ENCODE measurements at regions not wholly inside any gene's neighbourhood (a gene's known extent, or its start where the extent isn't known, plus 50 kb on each side); places are given as distances from the start of the nearest gene placed in this dataset.

DNA sequence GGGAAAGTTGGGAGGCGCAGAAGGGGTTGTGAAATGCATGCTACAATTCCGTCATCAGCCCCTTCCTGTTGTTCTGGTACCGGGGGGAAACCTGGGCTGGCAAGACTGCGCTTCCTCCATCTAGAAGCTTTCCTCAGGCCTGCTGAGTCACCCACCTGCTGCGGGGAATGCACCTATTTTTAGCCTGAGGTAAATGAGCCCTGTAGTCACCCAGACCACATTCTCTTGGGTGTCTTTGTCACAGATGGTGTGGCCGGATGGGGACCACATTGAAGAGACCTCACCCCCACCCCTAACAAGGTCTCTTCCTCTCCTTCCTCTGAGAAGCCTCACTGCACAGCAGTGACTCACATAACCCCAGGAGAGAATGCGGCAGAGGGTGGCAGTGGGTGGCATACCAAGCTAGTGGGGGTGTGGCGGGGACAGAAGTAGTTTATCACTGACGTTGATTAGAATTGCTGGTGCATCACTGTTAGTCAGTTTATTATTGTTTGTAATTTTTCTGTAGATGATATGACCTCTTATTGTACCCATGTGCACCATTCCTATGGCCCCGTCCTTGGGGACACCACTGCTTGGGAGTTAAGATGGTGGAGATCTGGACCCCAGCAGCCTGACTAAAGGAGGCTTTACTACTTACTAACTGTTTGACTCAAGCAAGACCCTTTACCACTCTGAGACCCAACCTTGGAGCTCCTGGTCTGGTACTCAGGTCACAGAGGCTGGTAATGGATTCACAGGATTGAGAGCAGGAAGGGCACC lies 83.0 kb upstream of the DUSP5 start:
- no peak for DNase-seq (ENCODE audit: low spot score)

DNA sequence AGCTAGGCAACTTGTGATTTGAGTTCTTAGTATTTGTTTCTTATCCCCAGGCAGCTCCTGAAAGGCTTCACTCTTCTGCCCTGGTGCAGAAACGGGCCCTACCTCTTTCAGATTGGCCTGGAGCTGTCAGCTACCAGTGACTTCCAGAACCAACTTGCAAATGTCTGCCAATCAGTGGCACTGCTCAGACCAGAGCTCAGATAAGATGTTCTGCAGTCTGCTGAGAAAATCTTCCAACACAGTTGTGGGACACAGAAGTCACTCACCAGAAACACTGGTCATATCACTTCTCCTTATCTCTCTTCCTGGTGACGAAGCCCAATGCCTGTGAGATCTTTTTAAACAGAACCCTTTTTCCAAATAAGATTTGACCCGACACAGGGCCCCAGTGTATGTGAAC lies 81.9 kb upstream of the DUSP5 start:
- no peak for DNase-seq (ENCODE audit: low spot score)

DNA sequence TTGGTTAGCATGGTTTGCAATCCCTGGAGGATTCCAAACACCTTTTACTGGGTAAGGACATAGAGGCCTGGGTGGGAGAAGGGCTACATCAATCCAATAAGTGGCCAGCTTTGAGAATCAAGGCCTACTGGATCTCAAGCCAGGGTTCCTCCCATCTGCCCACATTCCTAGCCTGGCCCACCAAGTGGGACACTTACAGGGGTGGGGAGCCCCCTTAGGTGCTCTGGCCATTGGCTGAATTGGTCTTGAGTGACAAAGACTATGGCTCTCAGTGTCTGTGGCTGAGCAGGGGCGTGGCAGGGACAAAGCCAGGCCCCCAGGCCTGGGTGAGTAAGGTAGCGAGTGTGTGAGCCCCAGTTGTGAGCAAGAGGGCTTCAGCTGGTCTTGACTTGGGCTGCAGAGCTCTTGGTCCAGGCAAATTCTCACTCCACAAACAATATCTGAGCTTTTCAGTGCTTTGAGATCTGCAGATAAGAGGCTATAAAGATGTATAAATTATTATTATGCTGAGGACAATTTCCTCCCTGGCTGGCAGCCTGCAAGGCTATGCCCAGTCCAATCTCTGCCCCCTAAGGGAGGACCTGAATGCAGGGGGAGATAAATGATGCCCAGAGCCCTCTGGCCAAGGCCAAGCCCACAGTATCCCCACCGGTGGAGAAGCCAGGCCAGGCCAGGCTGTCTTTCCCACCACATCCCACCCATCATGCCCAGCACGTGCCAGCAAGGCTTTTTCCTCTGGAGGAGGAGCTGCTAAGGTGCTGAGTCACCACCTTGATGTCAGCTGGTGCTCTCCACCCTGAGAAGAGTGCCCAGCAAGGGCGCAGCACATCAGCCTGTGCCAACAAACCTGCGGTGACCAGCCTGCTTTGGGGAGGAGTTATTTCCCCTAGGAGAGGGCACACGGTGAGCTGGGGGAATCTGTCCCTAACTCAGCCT lies 80.7 kb upstream of the DUSP5 start:
- DNase-seq (ENCODE audit: low spot score), result no peak

DNA sequence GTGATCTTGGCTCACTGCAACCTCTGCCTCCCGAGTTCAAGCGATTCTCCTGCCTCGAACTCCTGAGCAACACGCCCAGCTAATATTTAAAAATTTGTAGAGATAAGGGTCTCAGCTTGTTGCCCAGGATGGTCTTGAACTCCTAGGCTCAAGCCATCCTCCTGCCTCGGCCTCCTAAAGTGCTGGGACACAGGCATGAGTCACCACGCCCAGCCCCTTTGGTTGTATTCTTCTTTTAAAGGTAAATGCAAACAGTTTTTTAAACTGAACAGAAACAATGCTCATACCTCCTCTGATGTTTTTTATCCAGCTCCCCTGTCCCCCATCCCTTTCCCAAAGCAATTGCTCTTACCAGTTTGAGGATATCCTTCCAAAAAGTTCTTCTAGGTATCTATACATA lies 79.5 kb upstream of the DUSP5 start:
- no peak for DNase-seq (ENCODE audit: low spot score)

DNA sequence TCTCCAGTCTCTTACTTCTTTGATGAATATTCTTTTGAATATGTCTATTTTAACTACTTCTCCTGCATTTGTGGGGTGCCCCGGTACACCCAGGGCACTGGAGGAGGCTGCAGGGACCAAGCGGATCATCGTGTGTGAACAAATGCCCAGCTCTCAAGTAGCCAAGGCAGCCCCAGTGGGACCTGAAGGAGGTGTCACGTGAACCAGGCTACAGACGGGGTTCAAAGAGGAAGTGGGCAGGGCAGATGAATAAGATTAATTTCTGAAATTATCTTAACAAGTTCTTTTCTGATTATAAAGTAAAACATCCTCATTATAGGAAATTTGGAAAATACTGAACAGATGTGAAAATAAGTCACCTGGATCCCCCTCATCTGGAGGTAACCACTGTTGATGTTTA lies 78.4 kb upstream of the DUSP5 start:
- DNase-seq (ENCODE audit: low spot score), result no peak

DNA sequence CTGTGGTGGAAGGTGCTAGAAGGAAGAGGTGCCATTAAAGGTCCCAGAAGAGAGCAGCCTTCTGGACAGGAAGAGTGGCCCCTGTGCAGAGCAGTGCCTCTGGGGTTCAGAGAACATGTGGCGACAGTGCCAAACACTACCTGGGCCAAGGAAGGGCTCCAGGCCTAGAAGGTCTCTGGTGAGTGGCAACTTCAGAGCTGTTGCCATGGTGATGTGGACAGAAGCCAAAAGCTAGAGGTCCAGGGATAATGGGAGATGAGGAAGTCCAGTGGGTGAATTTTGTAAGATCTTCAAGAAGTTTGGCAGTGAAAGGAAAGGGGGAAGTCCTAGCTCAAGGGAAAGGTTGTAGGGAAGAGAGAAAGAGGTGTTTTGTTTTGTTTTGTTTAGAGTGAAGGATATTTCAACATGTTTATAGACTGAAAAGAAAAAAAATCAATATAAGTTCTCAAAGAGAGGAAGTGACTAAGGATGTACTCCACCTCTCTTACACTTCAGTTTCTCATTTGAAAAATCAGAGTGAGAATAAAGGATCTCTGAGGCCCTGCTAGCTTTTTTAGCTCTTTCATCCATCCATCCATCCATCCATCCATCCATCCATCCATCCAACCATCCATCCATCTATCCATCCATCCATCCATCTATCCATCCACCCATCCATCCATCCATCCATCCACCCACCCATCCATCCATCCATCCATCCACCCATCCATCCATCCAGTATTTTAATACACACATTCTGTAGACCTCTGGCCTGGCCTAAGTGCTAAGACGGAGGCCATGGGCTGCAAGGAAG lies 77.1 kb upstream of the DUSP5 start:
- DNase-seq (ENCODE audit: low spot score), result no peak

DNA sequence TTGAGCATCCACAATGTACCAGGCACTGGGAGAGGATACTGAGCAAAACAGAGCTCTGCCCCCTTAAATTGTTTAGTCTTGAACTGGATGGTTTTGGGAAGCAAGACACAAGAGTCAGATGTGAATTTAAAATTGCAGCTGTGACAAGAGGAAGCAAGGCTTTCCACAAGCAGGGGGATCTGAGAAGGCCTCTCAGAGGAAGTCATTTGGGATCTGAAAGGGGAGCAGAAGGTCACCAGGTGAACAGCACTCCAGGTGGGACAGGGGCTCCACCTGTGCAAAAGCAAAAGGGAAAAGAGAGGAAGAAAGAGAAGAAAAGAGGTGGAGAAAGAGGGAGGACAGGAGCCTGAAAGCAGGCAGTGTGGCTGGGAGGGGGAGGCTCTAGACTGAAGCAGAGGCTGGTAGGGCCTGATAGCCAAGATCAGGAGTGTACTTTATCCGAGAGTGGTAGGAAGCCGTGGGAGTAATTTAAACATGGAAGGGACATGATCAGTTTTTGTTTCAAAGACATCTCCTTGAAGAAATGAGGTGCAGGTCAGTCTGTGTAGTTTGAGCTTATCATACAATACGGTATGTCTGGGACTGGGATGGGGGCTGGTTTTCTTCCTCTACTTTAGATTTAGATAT lies 76.1 kb upstream of the DUSP5 start:
- no peak for DNase-seq (ENCODE audit: low spot score)

DNA sequence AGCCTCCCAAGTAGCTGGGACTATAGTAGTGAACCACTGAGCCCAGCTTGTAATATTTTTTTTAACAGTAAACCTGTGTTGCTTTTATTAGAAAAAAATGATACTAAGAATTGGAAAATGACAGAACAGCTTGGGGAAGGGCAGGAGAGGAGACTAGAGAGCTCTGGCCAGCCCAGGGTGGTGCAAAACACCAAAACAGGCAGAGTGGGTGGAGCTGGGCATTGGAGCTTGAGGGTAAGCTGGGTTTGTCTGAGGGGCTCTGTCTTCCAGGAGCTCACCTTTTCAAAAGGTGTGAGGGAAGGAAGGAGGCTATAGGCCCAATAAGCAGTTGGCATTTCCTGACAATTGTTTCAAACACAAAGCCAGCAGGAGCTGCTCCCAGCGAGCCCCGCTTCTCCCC lies 75.2 kb upstream of the DUSP5 start:
- no peak for DNase-seq (ENCODE audit: low spot score)

DNA sequence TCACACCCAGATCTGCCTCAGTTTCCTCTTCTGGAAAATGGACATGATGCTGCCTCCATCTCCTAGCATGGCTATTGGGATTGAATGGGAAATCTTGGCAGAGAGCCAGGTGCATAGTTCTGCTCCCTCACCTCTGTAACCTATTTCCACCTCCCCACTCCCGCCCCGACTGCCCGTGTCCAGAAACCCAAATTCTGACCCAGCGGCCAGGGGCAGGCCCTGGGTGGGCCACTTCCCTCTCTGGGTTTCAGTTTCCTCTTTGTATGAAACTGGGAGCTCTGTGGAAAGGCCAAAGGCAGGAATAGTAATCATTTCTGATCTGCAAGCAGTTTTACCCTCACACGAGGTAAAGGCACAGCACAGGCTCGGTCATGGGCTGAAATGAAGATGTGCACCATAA lies 74.1 kb upstream of the DUSP5 start:
- no peak for DNase-seq (ENCODE audit: low spot score)

DNA sequence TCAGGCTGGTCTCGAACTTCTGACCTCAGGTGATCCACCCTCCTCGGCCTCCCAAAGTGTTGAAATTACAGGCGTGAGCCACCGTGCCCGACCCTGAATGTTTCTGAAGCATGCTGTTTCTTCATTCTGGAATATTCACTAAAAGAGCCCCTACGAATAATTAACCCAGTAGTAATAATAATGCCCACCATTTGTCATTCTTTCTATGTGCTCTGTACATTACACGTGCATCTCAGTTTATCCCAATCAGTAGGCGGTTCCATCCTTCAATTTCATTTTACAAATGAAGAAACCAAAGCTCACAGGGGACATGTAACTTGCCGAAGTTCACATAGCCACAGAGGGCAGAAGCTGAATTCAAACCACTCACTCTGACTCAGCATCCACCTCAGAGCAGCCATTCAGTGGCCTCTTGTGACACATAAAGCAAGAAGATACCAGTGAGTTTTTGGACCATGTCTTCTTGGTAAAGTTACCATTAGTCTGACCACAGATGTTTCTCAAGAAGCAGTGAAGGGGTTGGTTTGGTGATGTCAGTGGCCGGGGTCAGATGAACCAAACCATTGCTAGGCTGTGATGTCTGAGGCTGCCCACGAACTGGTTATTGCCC lies 71.9 kb upstream of the DUSP5 start:
- no peak for DNase-seq (ENCODE audit: low spot score)

DNA sequence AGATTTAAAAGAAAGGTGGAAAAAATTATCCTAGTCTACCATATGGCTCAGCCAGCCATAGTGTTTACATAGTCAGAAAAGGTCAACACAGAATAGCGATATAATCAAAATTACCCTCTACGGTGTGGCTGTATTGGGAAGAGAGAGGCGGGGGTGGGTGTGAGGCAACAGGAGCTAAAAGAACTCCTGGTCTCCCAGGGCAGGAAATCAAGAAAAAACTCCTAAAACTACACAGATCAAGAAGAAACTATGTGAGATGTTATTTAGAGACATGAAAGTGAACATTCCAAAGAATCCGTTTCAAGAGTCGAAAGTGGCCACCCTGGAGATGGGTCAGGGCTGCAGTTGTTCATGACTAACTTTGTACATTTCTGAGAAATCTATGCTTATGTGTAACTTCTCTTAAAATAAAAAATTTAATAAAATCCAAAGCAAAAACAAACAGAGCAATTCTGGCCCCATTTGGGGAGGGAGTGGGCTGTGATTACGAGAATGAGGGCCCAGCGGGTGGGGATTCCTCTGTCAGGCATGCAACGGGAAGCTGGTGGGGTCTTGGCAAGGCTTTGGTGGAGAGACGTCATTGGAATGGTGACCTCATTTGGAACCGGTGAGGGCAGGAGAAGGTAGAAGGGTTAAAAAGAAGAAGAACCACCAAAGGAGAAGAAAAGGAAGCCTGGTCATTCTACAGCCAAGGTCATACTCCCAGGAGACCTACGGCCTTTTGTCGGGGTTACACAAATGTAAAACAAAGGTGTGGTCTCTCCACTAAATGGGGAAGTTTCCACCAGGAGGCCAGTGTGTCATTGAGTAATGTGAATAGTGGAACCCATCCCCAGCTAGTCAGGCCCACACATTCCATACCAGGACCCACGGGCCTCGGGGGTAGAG lies 71.2 kb upstream of the DUSP5 start:
- DNase-seq (ENCODE audit: low spot score), result no peak

DNA sequence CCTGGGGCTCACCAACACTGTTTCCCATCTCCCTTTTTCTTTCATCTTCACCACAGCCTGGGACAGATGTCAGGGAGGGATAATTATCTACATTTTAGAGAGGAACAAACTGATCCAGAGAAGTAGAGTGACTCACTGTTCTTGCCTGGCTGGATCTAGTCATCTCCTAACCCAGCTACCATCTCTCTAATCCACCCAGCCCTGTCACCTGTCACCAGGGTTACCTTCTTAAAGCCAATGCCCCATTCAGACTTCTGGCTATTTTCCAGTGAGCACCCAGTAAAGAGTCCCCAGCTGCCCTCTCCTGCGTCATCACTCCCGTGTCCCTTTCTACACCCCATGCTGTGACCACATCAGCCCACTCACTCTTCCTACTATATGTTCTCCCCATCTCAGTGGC lies 68.4 kb upstream of the DUSP5 start:
- no peak for DNase-seq (ENCODE audit: low spot score)

DNA sequence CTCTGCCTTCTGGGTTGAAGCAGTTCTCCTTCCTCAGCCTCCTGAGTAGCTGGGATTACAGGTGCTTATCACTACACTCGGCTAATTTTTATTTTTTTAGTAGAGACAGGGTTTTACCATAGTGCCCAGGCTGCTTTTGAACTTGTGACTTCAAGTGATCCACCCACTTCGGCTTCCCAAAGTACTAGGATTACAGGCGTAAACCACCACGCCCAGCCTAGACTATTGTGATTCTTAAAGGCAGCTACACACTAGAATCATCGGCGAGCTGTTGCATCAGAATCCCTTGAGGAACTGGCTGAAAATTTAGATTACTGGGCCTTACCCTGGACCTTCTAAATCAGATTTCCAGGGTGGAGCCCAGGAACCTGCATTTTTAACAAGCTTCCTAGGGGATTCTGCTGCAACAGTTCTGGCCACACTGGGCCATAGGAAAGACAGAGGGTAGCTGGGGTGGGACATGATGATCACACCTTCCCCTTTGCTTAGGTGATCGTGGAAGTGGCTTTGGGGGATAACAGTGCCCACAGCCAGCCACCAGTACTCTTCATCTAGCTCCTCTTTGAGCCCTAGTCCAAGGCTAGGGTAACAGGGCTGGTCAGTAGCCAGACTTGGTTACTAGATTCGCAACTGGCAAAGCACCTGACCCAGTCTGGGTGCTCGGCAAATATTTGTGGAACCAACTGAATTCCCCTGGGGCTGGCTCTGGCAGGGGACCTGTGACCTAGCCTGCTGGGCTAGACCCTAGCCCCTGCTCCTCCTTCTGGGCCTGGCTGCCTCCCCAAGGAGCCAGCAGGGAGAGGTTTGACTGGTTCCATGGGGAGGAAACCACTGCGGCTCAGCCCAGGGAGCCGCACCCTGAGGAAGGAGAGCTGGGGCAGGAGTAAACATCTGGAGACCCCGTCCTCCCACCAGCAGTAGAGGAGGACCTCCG lies 67.1 kb upstream of the DUSP5 start:
- DNase-seq (ENCODE audit: low spot score), result no peak

DNA sequence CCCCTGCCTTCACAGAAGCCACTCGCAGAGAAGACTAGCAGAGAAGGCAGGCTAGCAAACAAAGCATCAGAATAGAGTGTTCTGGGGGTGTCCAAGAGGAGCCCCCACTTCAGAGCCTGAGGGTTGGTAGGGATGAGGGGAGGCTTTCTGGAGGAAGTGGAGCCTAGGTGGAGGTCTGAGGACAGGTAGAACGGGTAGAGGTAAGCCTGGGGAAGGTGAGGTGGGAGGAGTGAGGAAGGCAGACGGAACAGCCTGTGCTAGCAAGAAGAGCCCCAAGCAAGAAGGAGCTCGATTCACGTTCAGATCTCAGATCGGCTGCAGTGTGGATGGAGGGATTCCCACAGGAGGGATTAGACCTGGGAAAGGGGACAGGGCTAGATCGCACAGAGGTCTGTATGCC lies 66.0 kb upstream of the DUSP5 start:
- DNase-seq (ENCODE audit: low spot score), result no peak

DNA sequence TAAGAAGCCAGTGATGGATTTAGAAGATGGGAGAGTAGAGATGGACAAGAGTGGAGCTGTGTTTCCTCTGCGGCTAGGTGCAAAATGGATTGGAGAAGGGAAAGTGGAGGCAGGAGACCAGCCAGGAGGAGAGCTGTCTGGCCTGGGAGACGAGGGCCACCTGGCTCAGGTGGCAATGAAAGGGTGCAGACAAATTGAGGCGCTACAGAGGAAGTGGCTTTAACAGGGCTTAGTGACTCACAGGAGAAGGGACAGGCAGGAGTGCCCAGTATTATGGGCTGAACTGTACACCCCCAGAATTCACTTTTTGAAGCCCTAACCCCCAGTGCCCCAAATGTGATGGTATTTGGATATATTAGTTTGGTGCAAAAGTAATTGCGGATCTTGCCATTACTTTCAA lies 65.6 kb upstream of the DUSP5 start:
- DNase-seq (ENCODE audit: low spot score), result no peak

DNA sequence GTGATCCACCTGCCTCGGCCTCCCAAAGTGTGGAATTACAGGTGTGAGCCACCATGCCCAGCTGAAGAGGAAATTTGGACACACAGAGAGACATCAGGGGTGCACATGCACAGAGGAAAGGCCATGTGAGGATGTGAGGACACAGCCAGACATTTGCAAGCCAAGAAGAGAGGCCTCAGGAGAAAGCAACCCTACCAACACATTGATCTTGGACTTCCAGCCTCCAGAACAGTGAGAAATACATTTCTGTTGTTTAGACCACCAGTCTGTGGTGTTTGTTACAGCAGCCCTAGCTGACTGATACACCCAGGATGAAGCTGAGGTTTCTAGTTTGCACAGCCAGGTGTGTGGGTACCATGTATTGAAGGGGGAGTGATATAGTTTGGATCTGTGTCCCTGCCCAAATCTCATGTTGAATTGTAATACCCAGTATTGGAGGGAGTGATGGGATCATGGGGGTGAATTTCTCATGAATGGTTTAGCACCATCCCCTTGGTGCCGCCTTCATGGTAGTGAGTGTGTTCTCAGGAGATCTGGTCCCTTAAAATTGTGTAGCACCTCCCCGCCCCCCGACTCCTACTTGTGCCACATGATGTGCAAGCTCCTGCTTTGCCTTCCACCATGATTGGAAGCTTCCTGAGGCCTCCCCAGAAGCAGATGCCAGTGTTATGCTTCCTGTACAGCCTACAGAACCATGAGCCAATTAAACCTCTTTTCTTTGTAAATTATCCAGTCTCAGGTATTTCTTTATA lies 64.7 kb upstream of the DUSP5 start:
- DNase-seq (ENCODE audit: low spot score), result no peak

DNA sequence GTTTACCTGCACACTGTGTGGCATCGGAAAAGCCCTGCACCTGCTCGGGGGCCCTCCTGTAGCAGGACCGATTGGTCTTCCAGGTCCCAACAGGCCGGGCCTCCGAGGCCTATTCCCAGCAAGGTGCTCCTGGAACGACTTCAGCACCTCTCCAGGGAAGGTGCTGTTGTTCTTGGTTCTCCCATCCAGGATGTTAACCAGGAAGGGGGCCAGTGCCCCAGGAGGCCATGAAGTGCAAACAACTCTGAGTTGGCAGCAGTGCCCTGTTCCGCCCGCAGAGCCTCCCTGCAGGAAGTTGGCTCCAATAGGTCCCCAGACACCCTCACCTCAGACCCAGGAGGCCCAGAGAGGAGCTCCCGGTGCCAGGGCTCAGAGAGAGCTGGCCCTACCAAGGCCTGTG lies 64.0 kb upstream of the DUSP5 start:
- DNase-seq (ENCODE audit: low spot score), result no peak

DNA sequence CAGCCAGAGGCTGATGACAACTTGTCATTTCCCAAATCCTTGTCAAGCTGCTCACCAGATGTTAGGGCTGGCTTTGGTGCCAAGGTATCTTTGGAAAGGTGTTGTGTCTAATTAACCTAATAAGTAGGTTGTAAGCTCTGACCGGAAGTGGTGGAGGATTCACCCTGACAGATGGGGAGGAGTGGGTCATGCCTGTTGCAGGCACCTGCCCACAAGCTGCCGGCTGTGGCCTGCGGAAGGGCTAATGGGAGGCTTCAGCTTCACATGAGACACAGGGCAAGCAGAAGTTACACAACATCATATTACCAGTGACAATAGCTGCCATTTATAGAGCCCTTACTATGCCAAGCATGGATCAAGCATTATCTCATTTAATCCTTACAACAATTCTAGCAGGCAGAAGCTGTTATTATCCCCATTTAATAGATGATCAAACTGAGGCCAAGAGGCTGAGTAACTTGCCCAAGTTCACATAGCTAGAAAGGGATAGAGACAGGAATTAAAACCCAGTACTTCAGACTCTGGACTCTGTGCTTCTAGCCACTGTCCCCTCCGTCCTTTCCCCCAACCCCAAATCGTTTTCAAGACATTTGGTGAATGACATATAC lies 63.1 kb upstream of the DUSP5 start:
- DNase-seq (ENCODE audit: low spot score), result no peak

Measured in COLO829 (cell line).